ENCODE measurements at regions not wholly inside any gene's neighbourhood (a gene's known extent, or its start where the extent isn't known, plus 50 kb on each side); places are given as distances from the start of the nearest gene placed in this dataset.

DNA sequence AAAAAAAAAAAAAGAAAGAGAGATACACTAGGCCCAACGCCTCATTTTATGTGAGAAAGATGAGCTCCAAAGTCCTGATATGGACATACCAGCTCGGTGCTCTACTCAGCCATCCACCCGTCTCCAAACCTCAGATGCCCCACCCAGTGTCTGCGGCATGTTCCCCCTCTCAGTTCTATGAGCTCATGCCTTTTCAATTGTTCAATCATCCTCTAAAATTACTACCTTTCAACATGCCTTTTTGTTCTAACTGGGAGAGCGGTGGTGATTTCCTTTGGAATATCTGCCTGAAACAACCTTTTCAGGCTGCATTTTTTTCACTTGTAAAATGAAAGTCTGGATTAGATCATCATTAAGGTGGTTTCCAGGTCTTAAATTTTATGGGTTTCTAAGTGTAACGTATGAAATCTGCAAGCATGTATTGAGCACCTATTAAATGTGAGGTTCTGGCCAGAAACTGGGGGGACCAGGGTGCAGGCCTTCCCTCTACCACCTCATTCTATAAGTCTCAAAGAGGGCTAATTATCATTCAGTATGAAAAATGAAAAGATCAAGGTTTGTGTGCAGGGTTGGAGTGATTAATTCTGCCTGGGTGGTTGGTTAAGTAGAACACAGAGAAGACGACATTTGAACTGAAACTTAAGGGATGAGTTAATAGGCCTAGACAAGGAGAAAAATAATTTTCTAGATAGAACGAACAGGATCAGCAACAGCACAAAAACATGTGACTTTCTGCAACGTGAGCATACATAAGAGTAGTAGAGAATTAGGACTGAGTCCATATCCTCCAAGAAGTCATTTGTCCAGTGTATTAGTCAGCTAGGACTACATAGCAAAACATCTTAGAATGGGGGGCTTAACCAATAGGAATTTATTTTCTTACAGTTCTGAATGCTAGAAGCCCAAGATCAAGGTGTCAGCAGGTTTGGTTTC is 87.4 kb upstream of the GLS start:
- H3K4me1 Mint-ChIP-seq = peaks cover 32% of the 10 kb centered on the region
- Histone ChIP-seq H3F3A (replicated peaks; ENCODE audit: low read depth) (no peaks in the 10 kb centered on the region), H4K20me1 (replicated peaks; ENCODE audit: insufficient read depth) (no peaks in the 10 kb centered on the region), H3K27ac (ENCODE audit: low read depth) (no peak overlapping the region), H2AFZ (no peak overlapping the region), H3K79me2 (replicated peaks; ENCODE audit: insufficient read depth) (no peaks in the 10 kb centered on the region), H3K9me2 (ENCODE audit: insufficient read depth) (no peaks in the 10 kb centered on the region; the same call in none of the 2 replicates), H3K36me3 (ENCODE audit: insufficient read depth) (no peaks in the 10 kb centered on the region), H3K4me2 (no peak overlapping the region), H3K4me1 (ENCODE audit: insufficient read depth) (peaks cover 32% of the 10 kb centered on the region), H3K4me3 (no peak overlapping the region), H3K27me3 (ENCODE audit: insufficient read depth) (no peaks in the 10 kb centered on the region)
- H3K27ac Mint-ChIP-seq = no peak overlapping the region
- no peak for TF ChIP-seq JUNB (IDR thresholded peaks at IDR 0.05; ENCODE audit: unreplicated experiment)
- TF ChIP-seq, protein P1, sequence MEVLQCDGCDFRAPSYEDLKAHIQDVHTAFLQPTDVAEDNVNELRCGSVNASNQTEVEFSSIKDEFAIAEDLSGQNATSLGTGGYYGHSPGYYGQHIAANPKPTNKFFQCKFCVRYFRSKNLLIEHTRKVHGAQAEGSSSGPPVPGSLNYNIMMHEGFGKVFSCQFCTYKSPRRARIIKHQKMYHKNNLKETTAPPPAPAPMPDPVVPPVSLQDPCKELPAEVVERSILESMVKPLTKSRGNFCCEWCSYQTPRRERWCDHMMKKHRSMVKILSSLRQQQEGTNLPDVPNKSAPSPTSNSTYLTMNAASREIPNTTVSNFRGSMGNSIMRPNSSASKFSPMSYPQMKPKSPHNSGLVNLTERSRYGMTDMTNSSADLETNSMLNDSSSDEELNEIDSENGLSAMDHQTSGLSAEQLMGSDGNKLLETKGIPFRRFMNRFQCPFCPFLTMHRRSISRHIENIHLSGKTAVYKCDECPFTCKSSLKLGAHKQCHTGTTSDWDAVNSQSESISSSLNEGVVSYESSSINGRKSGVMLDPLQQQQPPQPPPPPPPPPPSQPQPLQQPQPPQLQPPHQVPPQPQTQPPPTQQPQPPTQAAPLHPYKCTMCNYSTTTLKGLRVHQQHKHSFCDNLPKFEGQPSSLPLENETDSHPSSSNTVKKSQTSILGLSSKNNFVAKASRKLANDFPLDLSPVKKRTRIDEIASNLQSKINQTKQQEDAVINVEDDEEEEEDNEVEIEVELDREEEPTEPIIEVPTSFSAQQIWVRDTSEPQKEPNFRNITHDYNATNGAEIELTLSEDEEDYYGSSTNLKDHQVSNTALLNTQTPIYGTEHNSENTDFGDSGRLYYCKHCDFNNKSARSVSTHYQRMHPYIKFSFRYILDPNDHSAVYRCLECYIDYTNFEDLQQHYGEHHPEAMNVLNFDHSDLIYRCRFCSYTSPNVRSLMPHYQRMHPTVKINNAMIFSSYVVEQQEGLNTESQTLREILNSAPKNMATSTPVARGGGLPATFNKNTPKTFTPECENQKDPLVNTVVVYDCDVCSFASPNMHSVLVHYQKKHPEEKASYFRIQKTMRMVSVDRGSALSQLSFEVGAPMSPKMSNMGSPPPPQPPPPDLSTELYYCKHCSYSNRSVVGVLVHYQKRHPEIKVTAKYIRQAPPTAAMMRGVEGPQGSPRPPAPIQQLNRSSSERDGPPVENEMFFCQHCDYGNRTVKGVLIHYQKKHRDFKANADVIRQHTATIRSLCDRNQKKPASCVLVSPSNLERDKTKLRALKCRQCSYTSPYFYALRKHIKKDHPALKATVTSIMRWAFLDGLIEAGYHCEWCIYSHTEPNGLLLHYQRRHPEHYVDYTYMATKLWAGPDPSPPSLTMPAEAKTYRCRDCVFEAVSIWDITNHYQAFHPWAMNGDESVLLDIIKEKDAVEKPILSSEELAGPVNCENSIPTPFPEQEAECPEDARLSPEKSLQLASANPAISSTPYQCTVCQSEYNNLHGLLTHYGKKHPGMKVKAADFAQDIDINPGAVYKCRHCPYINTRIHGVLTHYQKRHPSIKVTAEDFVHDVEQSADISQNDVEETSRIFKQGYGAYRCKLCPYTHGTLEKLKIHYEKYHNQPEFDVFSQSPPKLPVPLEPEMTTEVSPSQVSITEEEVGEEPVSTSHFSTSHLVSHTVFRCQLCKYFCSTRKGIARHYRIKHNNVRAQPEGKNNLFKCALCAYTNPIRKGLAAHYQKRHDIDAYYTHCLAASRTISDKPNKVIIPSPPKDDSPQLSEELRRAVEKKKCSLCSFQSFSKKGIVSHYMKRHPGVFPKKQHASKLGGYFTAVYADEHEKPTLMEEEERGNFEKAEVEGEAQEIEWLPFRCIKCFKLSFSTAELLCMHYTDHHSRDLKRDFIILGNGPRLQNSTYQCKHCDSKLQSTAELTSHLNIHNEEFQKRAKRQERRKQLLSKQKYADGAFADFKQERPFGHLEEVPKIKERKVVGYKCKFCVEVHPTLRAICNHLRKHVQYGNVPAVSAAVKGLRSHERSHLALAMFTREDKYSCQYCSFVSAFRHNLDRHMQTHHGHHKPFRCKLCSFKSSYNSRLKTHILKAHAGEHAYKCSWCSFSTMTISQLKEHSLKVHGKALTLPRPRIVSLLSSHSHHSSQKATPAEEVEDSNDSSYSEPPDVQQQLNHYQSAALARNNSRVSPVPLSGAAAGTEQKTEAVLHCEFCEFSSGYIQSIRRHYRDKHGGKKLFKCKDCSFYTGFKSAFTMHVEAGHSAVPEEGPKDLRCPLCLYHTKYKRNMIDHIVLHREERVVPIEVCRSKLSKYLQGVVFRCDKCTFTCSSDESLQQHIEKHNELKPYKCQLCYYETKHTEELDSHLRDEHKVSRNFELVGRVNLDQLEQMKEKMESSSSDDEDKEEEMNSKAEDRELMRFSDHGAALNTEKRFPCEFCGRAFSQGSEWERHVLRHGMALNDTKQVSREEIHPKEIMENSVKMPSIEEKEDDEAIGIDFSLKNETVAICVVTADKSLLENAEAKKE (CRISPR knock-in tag; IDR thresholded peaks at IDR 0.05) = no peak
- TF ChIP-seq, protein P2, sequence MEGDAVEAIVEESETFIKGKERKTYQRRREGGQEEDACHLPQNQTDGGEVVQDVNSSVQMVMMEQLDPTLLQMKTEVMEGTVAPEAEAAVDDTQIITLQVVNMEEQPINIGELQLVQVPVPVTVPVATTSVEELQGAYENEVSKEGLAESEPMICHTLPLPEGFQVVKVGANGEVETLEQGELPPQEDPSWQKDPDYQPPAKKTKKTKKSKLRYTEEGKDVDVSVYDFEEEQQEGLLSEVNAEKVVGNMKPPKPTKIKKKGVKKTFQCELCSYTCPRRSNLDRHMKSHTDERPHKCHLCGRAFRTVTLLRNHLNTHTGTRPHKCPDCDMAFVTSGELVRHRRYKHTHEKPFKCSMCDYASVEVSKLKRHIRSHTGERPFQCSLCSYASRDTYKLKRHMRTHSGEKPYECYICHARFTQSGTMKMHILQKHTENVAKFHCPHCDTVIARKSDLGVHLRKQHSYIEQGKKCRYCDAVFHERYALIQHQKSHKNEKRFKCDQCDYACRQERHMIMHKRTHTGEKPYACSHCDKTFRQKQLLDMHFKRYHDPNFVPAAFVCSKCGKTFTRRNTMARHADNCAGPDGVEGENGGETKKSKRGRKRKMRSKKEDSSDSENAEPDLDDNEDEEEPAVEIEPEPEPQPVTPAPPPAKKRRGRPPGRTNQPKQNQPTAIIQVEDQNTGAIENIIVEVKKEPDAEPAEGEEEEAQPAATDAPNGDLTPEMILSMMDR (conservative IDR thresholded peaks at IDR 0.05; ENCODE audit: low read depth in 2 of 2) = no peak
- no peak for TF ChIP-seq EZH2 (IDR thresholded peaks at IDR 0.05; ENCODE audit: low read depth, unreplicated experiment)
- TF ChIP-seq, protein P3, sequence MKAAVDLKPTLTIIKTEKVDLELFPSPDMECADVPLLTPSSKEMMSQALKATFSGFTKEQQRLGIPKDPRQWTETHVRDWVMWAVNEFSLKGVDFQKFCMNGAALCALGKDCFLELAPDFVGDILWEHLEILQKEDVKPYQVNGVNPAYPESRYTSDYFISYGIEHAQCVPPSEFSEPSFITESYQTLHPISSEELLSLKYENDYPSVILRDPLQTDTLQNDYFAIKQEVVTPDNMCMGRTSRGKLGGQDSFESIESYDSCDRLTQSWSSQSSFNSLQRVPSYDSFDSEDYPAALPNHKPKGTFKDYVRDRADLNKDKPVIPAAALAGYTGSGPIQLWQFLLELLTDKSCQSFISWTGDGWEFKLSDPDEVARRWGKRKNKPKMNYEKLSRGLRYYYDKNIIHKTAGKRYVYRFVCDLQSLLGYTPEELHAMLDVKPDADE (IDR thresholded peaks at IDR 0.05) = no peak
- no peak for TF ChIP-seq EZH2phosphoT487 (IDR thresholded peaks at IDR 0.05; ENCODE audit: unreplicated experiment)
- TF ChIP-seq, protein P4, sequence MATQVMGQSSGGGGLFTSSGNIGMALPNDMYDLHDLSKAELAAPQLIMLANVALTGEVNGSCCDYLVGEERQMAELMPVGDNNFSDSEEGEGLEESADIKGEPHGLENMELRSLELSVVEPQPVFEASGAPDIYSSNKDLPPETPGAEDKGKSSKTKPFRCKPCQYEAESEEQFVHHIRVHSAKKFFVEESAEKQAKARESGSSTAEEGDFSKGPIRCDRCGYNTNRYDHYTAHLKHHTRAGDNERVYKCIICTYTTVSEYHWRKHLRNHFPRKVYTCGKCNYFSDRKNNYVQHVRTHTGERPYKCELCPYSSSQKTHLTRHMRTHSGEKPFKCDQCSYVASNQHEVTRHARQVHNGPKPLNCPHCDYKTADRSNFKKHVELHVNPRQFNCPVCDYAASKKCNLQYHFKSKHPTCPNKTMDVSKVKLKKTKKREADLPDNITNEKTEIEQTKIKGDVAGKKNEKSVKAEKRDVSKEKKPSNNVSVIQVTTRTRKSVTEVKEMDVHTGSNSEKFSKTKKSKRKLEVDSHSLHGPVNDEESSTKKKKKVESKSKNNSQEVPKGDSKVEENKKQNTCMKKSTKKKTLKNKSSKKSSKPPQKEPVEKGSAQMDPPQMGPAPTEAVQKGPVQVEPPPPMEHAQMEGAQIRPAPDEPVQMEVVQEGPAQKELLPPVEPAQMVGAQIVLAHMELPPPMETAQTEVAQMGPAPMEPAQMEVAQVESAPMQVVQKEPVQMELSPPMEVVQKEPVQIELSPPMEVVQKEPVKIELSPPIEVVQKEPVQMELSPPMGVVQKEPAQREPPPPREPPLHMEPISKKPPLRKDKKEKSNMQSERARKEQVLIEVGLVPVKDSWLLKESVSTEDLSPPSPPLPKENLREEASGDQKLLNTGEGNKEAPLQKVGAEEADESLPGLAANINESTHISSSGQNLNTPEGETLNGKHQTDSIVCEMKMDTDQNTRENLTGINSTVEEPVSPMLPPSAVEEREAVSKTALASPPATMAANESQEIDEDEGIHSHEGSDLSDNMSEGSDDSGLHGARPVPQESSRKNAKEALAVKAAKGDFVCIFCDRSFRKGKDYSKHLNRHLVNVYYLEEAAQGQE (IDR thresholded peaks at IDR 0.05; ENCODE audit: unreplicated experiment) = no peak
- no peak for TF ChIP-seq STAT1 (IDR thresholded peaks at IDR 0.05; ENCODE audit: unreplicated experiment)
- no peak for TF ChIP-seq CREB1 (CRISPR knock-in tag; IDR thresholded peaks at IDR 0.05; ENCODE audit: low read depth)
- no peak for TF ChIP-seq ZNF114 (CRISPR knock-in tag; IDR thresholded peaks at IDR 0.05)
- TF ChIP-seq NANOG (IDR thresholded peaks at IDR 0.05; ENCODE audit: borderline replicate concordance) = no peak
- TF ChIP-seq POLR2AphosphoS5 (IDR thresholded peaks at IDR 0.05; ENCODE audit: low read depth) = no peak
- TF ChIP-seq ZNF331 (CRISPR knock-in tag; IDR thresholded peaks at IDR 0.05; ENCODE audit: low read depth) = no peak
- peaks cover 4% of the 10 kb centered on the region for H3K27me3 Mint-ChIP-seq (ENCODE audit: insufficient read depth, low read depth, poor library complexity)
- no peak for DNase-seq (ENCODE audit: low spot score)
- no peak overlapping the region for H3K4me3 Mint-ChIP-seq
- H3K9me3 Mint-ChIP-seq = no peaks in the 10 kb centered on the region; the same call in 2 of the 3 replicates
- no peaks in the 10 kb centered on the region; the same call in 2 of the 3 replicates for H3K36me3 Mint-ChIP-seq (ENCODE audit: low read depth)
- ATAC-seq = no peak

Data from GM23338 (cell line).